Iris pigment epithelial cell (primary cell): ENCODE measurements at regions not wholly inside any gene's neighbourhood (a gene's known extent, or its start where the extent isn't known, plus 50 kb on each side); places are given as distances from the start of the nearest gene placed in this dataset.
"Not testable (repeated sequence)": the region's sequence is repeated elsewhere in the genome, so short reads cannot be mapped to it uniquely, and the experiment has no call there.

Experiments used
- DNase-seq: peaks from one replicate; pipeline ENCODE4 v3.0.0-alpha.2; 2011; ENCODE audit warnings: low read depth

- DNase-seq: no peak
Observed at GRCh38 chr5:67935908-67936566, 279.5 kb upstream of the PIK3R1 start.

DNA sequence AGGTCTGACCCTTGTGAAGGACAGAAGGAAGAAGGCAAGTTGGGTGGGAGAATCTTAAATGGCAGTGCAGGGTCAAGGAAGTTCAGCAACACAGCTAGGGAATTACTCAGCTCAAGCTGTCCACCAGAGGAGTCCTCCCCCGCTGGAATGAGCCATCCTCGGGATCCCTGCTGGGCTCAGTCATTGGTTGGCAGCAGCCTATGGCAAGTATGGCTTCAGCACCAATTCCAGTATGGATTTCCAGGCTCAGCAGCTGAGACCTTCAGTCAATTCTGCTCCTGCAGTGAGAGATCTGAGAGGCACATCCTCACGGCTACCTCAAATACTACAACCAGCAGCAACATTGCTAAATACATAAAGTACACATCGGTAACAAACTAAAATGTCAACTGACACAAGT is 280.6 kb upstream of the PIK3R1 start:
- DNase-seq: no peak

GRCh38 chr5:67925511-67925910 is 290.0 kb upstream of the PIK3R1 start:
- no peak for DNase-seq

DNA sequence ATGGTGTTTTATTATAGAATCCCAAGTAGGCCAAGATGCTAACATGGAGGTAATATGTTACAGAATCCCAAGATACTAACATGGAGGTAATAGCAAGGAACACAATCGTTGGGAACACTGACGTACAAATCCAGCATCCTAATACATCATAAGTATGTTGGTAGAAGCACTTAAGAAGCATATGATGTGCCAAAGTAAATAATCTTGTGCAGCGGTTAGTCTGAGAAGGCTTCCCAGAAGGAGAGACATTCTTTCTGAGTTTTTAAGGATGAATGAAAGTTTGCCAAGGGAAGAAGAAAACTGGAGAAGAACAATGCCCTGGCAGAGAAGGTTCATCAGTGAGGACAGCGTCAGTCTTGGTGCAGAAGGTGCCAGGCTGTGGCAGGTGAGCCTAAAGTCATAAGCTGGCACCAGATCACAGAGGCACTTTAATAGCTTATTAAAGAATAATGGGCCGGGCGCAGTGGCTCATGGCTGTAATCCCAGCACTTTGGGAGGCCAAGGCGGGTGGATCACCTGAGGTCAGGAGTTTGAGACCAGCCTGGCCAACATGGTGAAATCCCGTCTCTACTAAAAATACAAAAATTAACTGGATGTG is 294.5 kb upstream of the PIK3R1 start:
- DNase-seq: no peak

DNA sequence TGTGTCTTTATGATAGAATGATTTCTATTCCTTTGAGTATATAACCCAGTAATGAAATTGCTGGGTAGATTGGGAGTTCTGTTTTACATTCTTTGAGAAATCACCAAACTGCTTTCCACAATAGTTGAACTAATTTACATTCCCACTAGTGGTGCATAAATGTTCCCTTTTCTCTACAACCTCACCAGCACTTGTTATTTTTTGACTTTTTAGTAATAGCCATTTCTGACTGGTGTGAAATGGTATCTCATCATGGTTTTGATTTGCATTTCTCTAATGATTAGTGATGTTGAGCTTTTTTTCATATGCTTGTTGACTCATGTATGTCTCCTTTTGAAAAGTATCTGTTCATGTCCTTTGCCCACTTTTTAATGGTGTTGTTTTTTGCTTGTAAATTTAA is 296.0 kb upstream of the PIK3R1 start:
- DNase-seq: not testable (repeated sequence)

- DNase-seq: no peak
Observed at GRCh38 chr5:67917561-67917960, 298.0 kb upstream of the PIK3R1 start.

- no peak for DNase-seq
Observed at GRCh38 chr5:67910546-67910945, 305.0 kb upstream of the PIK3R1 start.

GRCh38 chr5:67908126-67908765 is 307.3 kb upstream of the PIK3R1 start:
- no peak for DNase-seq

GRCh38 chr5:67904366-67904765 is 311.2 kb upstream of the PIK3R1 start:
- DNase-seq: no peak

- no peak for DNase-seq
Observed at GRCh38 chr5:67903656-67904055, 311.9 kb upstream of the PIK3R1 start.

- DNase-seq: no peak
Observed at GRCh38 chr5:67903121-67903520, 312.4 kb upstream of the PIK3R1 start.

- DNase-seq: no peak
Observed at GRCh38 chr5:67902497-67902830, 313.1 kb upstream of the PIK3R1 start.

DNA sequence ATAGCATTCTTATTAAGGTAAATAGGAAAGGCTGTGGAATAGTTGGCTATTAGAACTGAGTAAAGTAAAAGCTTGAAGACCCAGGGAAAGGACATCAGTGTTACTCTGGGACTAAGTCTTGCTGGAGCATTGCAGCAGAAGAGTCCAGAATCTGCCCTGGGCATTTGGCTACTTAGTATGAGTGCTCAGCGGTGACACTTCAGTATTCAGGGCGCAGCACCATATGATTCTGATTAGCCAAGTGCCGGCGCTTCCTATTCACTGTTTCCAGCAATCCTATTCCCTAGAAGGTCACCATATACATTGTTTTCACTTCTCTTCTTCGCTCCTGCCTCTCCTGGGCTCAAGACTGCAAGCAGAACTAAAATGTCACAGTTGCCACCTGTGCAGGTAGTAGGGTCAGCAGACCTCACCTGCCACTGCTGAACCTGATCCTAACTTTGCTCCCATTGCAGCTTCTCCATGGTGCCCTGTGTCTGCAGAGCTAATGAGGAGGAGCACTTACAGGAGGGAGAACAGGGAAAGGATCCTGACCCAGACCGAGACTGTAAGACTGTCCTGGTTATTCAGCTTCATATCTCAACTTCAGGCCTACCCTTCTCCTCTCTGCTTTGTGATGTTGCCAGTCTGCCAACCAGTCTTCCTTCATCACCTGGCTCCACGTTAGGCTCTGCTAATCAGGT is 313.6 kb upstream of the PIK3R1 start:
- no peak for DNase-seq

DNA sequence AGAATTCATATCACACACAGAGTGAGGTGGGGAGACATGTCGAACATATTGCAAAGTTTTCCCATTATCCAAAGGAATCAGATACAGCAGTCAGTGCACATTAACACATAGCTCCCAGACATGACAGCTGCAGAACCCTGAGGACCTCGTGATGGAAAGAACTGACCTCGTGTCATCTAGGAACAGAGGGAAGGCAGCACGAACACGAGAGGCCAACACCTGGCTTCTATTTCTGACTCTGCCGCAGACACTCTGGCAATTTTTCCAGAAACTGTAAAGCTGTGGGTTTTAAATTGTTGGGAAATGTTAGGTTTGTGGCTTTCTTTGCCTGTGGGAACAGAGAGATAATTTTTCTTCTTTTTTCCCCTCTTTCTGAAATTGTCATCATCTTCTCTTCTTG is 315.0 kb upstream of the PIK3R1 start:
- DNase-seq: no peak

GRCh38 chr5:67897980-67898379 is 317.6 kb upstream of the PIK3R1 start:
- DNase-seq: no peak

GRCh38 chr5:67897431-67897830 is 318.1 kb upstream of the PIK3R1 start:
- DNase-seq: no peak

DNA sequence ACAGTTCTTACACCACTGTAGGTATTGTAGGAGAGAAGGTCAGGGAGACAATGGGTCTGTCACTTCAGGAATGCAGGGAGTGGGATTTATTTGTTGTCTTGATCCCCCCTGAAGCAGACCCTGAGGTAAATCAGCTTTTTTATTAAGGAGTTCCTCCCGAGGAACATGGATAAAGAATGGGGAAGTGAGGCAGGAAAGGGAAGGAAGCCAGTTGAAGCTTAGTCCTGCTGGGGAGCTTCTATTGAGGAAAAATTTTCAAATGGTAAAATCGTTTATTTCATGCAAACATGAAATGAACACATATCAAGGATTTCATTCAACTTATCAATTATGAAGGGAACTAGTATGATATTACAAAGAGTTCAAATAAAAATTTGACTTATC is 318.6 kb upstream of the PIK3R1 start:
- DNase-seq: no peak

DNA sequence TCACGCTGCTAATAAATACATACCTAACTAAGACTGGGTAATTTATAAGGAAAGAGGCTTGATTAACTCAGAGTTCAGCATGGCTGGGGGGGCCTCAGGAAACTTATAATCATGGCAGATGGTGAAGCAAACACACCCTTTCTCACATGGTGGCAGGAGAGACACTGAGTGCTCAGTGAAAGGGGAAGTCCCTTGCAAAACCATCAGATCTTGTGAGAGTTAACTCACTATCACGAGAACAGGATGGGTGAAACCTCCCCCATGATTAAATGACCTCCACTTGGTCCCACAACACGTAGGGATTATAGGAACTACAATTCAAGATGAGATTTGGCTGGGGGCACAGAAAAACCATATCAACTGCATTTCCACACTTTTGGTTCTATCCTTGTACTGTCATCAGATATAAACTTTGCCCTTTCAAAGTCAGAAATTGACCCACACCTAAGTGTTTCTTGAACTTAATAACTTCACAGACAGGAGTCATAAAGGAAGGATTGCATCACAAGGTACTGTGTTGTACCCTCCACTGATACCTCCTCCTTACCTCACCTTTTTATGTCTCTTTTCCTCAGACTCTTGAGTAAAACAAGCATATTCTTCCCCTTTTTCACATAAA is 319.1 kb upstream of the PIK3R1 start:
- DNase-seq: no peak

DNA sequence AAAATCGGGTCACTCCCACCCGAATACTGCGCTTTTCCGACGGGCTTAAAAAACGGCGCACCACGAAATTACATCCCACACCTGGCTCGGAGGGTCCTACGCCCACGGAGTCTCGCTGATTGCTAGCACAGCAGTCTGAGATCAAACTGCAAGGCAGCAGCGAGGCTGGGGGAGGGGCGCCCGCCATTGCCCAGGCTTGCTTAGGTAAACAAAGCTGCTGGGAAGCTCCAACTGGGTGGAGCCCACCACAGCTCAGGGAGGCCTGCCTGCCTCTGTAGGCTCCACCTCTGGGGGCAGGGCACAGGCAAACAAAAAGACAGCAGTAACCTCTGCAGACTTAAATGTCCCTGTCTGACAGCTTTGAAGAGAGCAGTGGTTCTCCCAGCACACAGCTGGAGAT is 325.7 kb upstream of the PIK3R1 start:
- not testable (repeated sequence) for DNase-seq

GRCh38 chr5:67887748-67888161 is 327.8 kb upstream of the PIK3R1 start:
- DNase-seq: no peak

DNA sequence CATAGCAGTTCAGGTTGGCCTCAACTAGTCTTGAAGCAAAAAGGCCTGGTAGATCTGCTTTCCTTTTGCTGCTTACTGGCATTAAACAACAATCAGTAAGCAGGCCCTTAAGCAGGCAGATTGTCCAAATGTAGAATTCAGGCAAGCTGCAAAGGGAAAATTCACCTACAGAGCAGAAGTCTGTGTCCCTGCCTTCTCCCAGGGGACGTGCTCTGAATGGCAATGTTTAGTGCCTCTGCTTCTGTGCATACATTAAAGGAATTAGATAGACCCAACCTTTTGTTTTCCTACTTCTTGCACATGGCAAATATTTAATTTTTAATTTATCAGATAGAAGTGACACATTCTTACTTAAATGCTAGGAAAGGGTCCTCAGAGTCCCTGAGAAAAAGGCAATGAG is 328.8 kb upstream of the PIK3R1 start:
- DNase-seq: no peak

- DNase-seq: no peak
Observed at GRCh38 chr5:67880876-67881275, 334.7 kb upstream of the PIK3R1 start.

DNA sequence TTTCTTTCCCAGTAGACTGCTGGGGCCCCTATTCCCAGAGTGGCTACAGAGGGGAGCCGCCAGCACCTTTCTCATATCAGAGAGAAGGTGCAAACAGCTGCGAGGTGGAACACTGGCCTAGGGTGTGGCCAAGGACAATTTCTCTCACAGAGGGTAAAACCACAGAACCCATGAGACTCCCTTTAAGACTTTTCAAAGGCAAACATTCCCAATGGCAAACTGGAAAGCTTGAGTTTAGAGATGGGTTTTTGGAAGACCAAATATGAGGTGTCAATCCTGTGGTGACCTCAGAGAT is 335.1 kb upstream of the PIK3R1 start:
- DNase-seq: no peak
